ENCODE measurements at regions not wholly inside any gene's neighbourhood (a gene's known extent, or its start where the extent isn't known, plus 50 kb on each side); places are given as distances from the start of the nearest gene placed in this dataset.

DNA sequence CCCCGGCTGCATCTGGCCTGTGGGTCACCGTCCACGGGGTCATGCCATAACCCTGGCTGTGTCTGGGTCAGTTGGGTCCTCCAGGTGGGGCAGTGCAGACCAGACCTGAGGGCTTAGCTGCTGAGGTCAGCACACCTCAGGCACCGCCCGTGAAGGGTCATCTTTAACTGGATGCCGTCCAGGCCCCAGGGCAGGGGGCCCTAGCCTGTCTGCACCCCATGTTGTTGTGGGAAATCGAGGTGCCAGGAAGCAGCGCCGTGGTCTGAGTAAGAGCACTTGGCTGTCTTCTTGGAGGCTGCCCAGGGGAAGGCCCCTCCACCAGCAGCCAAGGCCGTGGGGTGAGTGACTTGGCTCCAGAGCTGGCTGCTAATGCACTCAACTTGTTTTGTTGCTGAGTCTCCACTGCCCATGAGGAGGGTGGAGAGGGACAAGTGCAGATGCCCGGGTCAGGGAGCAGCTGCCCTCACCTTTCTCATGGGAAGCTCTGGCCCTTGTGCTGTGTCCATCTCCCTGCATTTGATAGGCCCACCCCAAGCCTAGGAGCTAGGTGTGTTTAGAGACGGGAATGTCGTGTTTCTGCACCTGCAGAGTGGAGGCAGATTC, 317.2 kb downstream of the TMEM121 start:
- Histone ChIP-seq H2BK12ac (ENCODE audit: low read depth, low read length) (no peak overlapping the region), H3K36me3 (ENCODE audit: control insufficient read depth in 2 of 4, insufficient read depth in 4 of 4, low read length in 3 of 4) (no peaks in the 10 kb centered on the region), H4K8ac (ENCODE audit: extremely low read depth, insufficient read depth, low read length) (no peak overlapping the region; the same call in 1 of the 2 replicates), H3K4me3 (ENCODE audit: extremely low read depth in 1 of 4, insufficient read depth in 2 of 4, low read depth in 3 of 4, low read length in 4 of 4) (no peak overlapping the region), H3K27ac (ENCODE audit: low read depth, low read length) (no peak overlapping the region), H3K18ac (ENCODE audit: extremely low read depth, low read length) (no peak overlapping the region), H3K23ac (ENCODE audit: insufficient read length) (no peak overlapping the region), H3K79me1 (ENCODE audit: low read depth, low read length) (no peaks in the 10 kb centered on the region), H3K79me2 (ENCODE audit: control insufficient read depth in 1 of 2, insufficient read depth in 2 of 2, low read length in 2 of 2) (no peaks in the 10 kb centered on the region), H3K4me1 (replicated peaks in 1 of 4; ENCODE audit: control insufficient read depth in 3 of 4, insufficient read depth in 4 of 4, low read length in 3 of 4) (no peaks in the 10 kb centered on the region), H4K5ac (ENCODE audit: insufficient read length, low read depth, low read length) (no peak overlapping the region), H2BK5ac (ENCODE audit: low read depth, low read length) (no peak overlapping the region), H3K14ac (ENCODE audit: insufficient read length) (no peak overlapping the region), H2BK15ac (ENCODE audit: low read length) (no peak overlapping the region), H3K56ac (replicated peaks; ENCODE audit: insufficient read length, low read depth, low read length) (no peak overlapping the region), H2BK120ac (replicated peaks; ENCODE audit: low read depth, low read length) (no peak overlapping the region), H3K4ac (replicated peaks; ENCODE audit: insufficient read length, low read depth, low read length) (no peak overlapping the region), H2AFZ (ENCODE audit: low read length) (no peak overlapping the region), H4K91ac (replicated peaks; ENCODE audit: insufficient read length, low read length) (no peak overlapping the region), H4K20me1 (replicated peaks in 1 of 2; ENCODE audit: control insufficient read depth in 1 of 2, insufficient read depth in 2 of 2, low read length in 2 of 2) (no peaks in the 10 kb centered on the region), H3K23me2 (ENCODE audit: low read depth, low read length) (no peaks in the 10 kb centered on the region), H2BK20ac (ENCODE audit: low read length) (no peak overlapping the region), H3K27me3 (replicated peaks in 1 of 4; ENCODE audit: control insufficient read depth in 3 of 4, extremely low read depth in 1 of 4, insufficient read depth in 3 of 4, low read length in 3 of 4) (no peaks in the 10 kb centered on the region), H3K4me2 (ENCODE audit: insufficient read depth in 1 of 2, low read depth in 2 of 2, low read length in 2 of 2) (no peak overlapping the region), H2AK5ac (ENCODE audit: low read depth, low read length) (no peak overlapping the region), H3K9ac (replicated peaks in 1 of 4; ENCODE audit: extremely low read depth in 1 of 4, low read depth in 3 of 4, low read length in 3 of 4) (no peak overlapping the region), H3K9me3 (ENCODE audit: insufficient read depth in 2 of 2, low read depth in 1 of 2, low read length in 1 of 2) (peaks cover 80 to 93% of the 10 kb centered on the region in 2 experiments)
- 74% methylated on average over 10 of the region's 13 CpGs; no CpG with 5 or more reads in 1 of the 2 experiments for WGBS, 2 experiments (ENCODE audit: extremely low coverage in 1 of 2, insufficient coverage in 1 of 2, insufficient read length in 1 of 2, insufficient replicate concordance in 2 of 2, low coverage in 1 of 2, low lambda C conversion rate in 2 of 2, missing lambda C conversion rate in 1 of 2)
- POLR2A ChIA-PET (ENCODE audit: partially characterized antibody), result no interaction called here
- TF ChIP-seq POLR2AphosphoS5 (IDR thresholded peaks at IDR 0.05; ENCODE audit: low read depth, low read length) (no peak), ASH2L (IDR thresholded peaks at IDR 0.05; ENCODE audit: low read length) (no peak), FOSL1 (IDR thresholded peaks at IDR 0.05; ENCODE audit: insufficient read depth, low read depth, low read length) (no peak), CBX5 (IDR thresholded peaks at IDR 0.05; ENCODE audit: low read depth, low read length) (0 out of 2 replicates have a peak, but pooled peaks have one; percentile 41)
- FAIRE-seq (no peak), DNase-seq (ENCODE audit: low read depth in 1 of 2, low spot score in 2 of 2) (no peak)
- CTCF ChIA-PET (ENCODE audit: partially characterized antibody), result no interaction called here

Measured in H1 (cell line).